ENCODE measurements at regions not wholly inside any gene's neighbourhood (a gene's known extent, or its start where the extent isn't known, plus 50 kb on each side); places are given as distances from the start of the nearest gene placed in this dataset.

GRCh38 chr14:42248131-42248530 is 641.5 kb downstream of the LRFN5 start (continued):
- TF ChIP-seq PBX3 (IDR thresholded peaks at IDR 0.05) (no peak), TAF1 (IDR thresholded peaks at IDR 0.05; ENCODE audit: borderline replicate concordance, low read depth, low read length) (no peak), IRF3 (IDR thresholded peaks at IDR 0.05; ENCODE audit: low read depth, low read length) (no peak), SIN3A (IDR thresholded peaks at IDR 0.05; ENCODE audit: borderline replicate concordance, low read depth, low read length) (no peak), TCF12 (IDR thresholded peaks at IDR 0.05) (no peak)

- H3K9ac ChIP-seq: no peak overlapping the region
- 6% methylated on average over 2 of the region's 2 CpGs for WGBS (ENCODE audit: low lambda C conversion rate)
- TF ChIP-seq MEF2A (IDR thresholded peaks at IDR 0.05; ENCODE audit: borderline replicate concordance, low read depth): no peak
- TF ChIP-seq ZBTB33 (IDR thresholded peaks at IDR 0.05; ENCODE audit: borderline replicate concordance, low read depth): no peak
- TF ChIP-seq JUND (IDR thresholded peaks at IDR 0.05): no peak
- no peak for TF ChIP-seq GABPA (IDR thresholded peaks at IDR 0.05; ENCODE audit: low read depth)
- no peak for TF ChIP-seq TCF12 (IDR thresholded peaks at IDR 0.05)
- TF ChIP-seq EZH2phosphoT487 (IDR thresholded peaks at IDR 0.05; ENCODE audit: borderline replicate concordance, low read depth): no peak
- no peak for TF ChIP-seq FOXJ3 (CRISPR knock-in tag; IDR thresholded peaks at IDR 0.05)
- no peaks in the 10 kb centered on the region for H3K4me1 ChIP-seq (ENCODE audit: control insufficient read depth in 1 of 2, insufficient read depth in 2 of 2, low read depth in 1 of 2, low read length in 1 of 2)
- ChIA-PET POLR2A (no interaction called here), CTCF (no interaction called here)
- no peak overlapping the region for H3K4me2 ChIP-seq
- no peak for DNase-seq
- H3K9me2 ChIP-seq: no peaks in the 10 kb centered on the region
- H3K9me3 ChIP-seq: no peaks in the 10 kb centered on the region
- H3K27me3 ChIP-seq (ENCODE audit: insufficient read depth): no peaks in the 10 kb centered on the region
- no peaks in the 10 kb centered on the region for H4K20me1 ChIP-seq (ENCODE audit: insufficient read depth)
- no peak overlapping the region for H3K4me3 ChIP-seq (ENCODE audit: low read depth in 2 of 2, low read length in 1 of 2)
- no peaks in the 10 kb centered on the region for H3F3A ChIP-seq (replicated peaks; ENCODE audit: insufficient read depth)
- H2AFZ ChIP-seq (ENCODE audit: low read depth): no peak overlapping the region
- no peak overlapping the region for H3K27ac ChIP-seq (ENCODE audit: low read depth in 2 of 2, low read length in 1 of 2)
- H3K79me2 ChIP-seq (ENCODE audit: insufficient read depth): no peaks in the 10 kb centered on the region
- H3K36me3 ChIP-seq (replicated peaks in 1 of 2; ENCODE audit: control insufficient read depth in 1 of 2, insufficient read depth in 2 of 2, low read length in 1 of 2): no peaks in the 10 kb centered on the region
Observed at GRCh38 chr14:42241101-42241500, 634.4 kb downstream of the LRFN5 start.

- Histone ChIP-seq H3K36me3 (replicated peaks in 1 of 2; ENCODE audit: control insufficient read depth in 1 of 2, insufficient read depth in 2 of 2, low read length in 1 of 2) (no peaks in the 10 kb centered on the region), H3K4me1 (ENCODE audit: control insufficient read depth in 1 of 2, insufficient read depth in 2 of 2, low read depth in 1 of 2, low read length in 1 of 2) (no peaks in the 10 kb centered on the region), H3K79me2 (ENCODE audit: insufficient read depth) (no peaks in the 10 kb centered on the region), H2AFZ (ENCODE audit: low read depth) (no peak overlapping the region), H3K27me3 (ENCODE audit: insufficient read depth) (no peaks in the 10 kb centered on the region), H3K27ac (ENCODE audit: low read depth in 2 of 2, low read length in 1 of 2) (no peak overlapping the region), H3K4me2 (no peak overlapping the region), H3K4me3 (ENCODE audit: low read depth in 2 of 2, low read length in 1 of 2) (no peak overlapping the region), H3F3A (replicated peaks; ENCODE audit: insufficient read depth) (no peaks in the 10 kb centered on the region), H3K9me3 (no peaks in the 10 kb centered on the region), H4K20me1 (ENCODE audit: insufficient read depth) (no peaks in the 10 kb centered on the region), H3K9me2 (no peaks in the 10 kb centered on the region), H3K9ac (no peak overlapping the region)
- ChIA-PET CTCF (no interaction called here), POLR2A (no interaction called here)
- DNase-seq: no peak
- 18% methylated on average over 3 of the region's 3 CpGs for WGBS (ENCODE audit: low lambda C conversion rate)
- TF ChIP-seq FOXJ3 (CRISPR knock-in tag; IDR thresholded peaks at IDR 0.05): no peak
- TF ChIP-seq GATA2 (CRISPR knock-in tag; IDR thresholded peaks at IDR 0.05): no peak
- TF ChIP-seq MEF2A (IDR thresholded peaks at IDR 0.05; ENCODE audit: borderline replicate concordance, low read depth): no peak
- TF ChIP-seq EP300 (IDR thresholded peaks at IDR 0.05; ENCODE audit: borderline replicate concordance in 1 of 2, low read depth in 1 of 2, low read length in 1 of 2): no peak
- TF ChIP-seq TCF12 (IDR thresholded peaks at IDR 0.05): no peak
- no peak for TF ChIP-seq MXI1 (IDR thresholded peaks at IDR 0.05; ENCODE audit: low read depth, low read length)
Observed at GRCh38 chr14:42229976-42230375, 623.3 kb downstream of the LRFN5 start.

Data from SK-N-SH (cell line).